D721Med (cell line): ENCODE measurements at regions not wholly inside any gene's neighbourhood (a gene's known extent, or its start where the extent isn't known, plus 50 kb on each side); places are given as distances from the start of the nearest gene placed in this dataset.

Source experiments
- DNase-seq: peaks from one replicate; pipeline ENCODE4 v3.0.0; 2011; ENCODE audit warnings: low spot score; ENCODE audit not compliant: insufficient read length
- FAIRE-seq: peaks from 2 replicates; lab custom pipeline; 2011; peaks lifted over from hg19 to GRCh38; lab: Jason Lieb, UNC
- TF ChIP-seq, protein P1 (sequence below): IDR thresholded peaks from 2 replicates; pipeline ENCODE4 v1.5.1; 2012; ENCODE audit warnings: mild to moderate bottlenecking, control low read depth; ENCODE audit not compliant: insufficient read depth; ENCODE audit errors: missing control alignments

DNA sequence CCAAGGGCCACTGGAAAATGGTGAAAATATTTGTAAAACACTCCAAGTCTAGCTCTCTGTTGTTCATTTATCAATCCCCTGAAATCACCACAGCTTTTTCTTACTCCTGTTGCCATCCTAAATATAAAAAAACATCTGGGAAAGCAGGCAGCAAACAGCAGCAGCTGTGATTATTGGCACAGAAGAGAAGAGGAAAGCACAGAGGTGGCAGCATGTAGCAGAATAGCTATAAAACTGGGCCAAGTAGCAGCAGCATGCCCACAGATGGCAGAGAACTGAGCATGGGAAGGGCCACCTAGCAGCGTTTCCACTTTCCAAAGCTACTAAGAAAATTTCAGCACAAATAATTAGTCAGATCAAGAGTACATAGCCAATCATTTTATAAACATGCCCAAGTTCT, 307.2 kb downstream of the SLC7A11 start:
- TF ChIP-seq, protein P1, sequence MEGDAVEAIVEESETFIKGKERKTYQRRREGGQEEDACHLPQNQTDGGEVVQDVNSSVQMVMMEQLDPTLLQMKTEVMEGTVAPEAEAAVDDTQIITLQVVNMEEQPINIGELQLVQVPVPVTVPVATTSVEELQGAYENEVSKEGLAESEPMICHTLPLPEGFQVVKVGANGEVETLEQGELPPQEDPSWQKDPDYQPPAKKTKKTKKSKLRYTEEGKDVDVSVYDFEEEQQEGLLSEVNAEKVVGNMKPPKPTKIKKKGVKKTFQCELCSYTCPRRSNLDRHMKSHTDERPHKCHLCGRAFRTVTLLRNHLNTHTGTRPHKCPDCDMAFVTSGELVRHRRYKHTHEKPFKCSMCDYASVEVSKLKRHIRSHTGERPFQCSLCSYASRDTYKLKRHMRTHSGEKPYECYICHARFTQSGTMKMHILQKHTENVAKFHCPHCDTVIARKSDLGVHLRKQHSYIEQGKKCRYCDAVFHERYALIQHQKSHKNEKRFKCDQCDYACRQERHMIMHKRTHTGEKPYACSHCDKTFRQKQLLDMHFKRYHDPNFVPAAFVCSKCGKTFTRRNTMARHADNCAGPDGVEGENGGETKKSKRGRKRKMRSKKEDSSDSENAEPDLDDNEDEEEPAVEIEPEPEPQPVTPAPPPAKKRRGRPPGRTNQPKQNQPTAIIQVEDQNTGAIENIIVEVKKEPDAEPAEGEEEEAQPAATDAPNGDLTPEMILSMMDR: no peak
- DNase-seq (no peak), FAIRE-seq (no peak)

DNA sequence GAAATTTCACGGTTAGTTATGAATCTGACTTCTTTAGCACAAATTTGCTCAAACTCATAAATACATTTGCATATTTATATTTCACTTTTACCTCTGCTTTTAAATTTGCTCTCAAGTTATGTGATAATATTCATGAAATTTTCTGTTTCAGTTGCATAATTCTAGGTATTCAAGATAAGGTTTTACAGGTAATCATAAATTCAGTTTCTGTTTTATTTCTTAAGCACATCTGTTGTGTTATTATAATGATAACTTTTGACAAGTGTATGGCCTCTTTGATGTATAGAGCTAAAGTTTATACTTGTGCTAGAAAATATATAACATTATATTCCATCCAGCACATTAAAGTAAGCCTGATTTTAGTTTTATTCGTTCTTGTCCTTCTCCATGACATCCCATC, 308.1 kb downstream of the SLC7A11 start:
- TF ChIP-seq, protein P1: no peak
- FAIRE-seq (no peak), DNase-seq (no peak)

DNA sequence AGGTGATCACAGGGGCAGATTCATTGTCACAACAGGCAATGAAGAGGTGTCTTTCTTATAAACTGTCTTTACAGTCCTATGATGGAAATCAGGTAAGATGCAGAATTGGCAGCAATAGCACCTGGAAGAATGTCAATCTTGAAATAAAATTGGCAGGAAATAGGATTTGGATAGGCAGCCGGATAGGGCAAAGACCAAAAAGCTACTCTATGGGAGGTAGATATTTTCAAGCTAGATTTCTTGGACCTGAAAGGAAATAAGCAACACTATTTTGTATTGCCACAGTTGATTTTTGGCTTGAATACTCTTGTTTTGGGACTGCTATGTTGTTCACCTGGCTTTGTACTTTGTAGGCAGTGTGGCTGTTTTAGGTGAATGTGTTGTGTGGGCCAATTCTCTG, 314.2 kb downstream of the SLC7A11 start:
- FAIRE-seq (no peak), DNase-seq (no peak)

DNA sequence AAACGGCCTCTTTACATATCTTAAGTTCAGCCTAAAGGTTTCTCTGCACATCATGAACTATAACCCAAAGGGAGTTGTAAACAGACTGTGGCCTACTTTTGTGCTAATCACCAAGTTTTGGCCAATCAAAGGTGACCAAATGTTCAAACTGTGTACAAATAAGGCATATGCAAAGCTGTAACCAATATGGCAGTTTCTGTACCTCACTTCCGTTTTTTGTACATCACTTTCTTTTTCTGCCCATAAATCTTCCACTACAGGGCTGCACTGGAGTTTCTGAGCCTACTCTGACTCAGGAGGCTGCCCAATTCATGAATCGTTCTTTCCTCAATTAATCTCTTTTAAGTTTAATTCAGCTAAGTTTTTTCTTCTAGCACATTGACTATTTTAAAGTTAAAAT, 318.7 kb downstream of the SLC7A11 start:
- TF ChIP-seq, protein P1: no peak
- FAIRE-seq (no peak), DNase-seq (no peak)

More for the DNA sequence above, 314.2 kb downstream of the SLC7A11 start:
- TF ChIP-seq, protein P1: no peak

DNA sequence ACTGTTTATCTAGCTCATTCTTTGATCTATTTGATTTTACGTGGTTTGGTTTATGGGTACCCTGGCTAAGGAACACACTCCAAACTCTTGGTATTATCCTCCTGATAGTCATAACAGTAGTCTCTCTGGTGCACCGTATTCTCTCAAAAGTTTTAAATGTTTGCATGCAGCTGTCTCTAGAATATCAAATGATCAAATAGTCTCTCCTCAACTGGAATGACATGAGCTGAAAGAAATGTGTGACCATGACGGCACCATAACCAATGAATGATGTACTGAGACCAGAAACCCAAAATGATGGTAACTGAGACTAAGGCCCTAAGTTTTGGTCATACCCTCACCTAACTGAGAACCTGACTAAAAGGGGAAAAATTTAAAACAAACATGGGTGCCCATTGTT, 319.4 kb downstream of the SLC7A11 start:
- TF ChIP-seq, protein P1: no peak
- FAIRE-seq (no peak), DNase-seq (no peak)

DNA sequence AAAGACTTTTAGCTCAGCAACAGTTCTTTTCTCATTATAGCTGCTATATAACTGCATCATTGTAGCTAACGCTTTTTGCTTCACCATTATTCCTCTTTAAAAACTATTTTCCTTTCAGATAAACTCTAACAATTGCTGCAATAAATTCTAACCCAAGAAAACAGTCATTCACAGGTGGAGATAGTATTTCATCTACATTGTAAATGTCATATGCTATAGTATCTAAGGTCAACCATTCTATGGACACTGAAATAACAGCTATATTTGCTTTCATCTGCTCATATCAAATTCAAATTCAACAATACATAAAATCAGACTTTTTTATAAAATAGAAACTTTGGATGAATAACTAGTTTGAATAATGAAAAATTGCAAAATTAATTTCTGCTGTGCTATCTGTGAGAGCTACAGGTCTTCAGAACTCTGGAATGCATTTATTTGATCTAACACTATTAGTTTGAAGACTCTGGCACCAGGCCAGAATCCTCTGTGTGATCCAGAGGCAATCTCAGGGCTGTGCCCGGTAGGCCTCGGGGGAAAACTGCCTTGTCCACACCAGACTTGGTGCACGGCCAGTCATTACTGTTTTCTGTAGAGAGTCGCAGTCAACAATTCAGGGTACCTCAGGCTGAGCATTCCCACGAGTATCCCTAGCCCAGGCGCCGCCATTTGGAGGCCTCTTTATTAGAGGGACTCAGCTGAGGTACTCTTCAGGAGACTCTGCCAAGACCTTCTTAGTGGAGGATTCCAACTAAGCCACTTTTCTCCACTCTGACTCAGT, 332.4 kb downstream of the SLC7A11 start:
- TF ChIP-seq, protein P1: no peak
- no peak for FAIRE-seq
- DNase-seq: no peak

DNA sequence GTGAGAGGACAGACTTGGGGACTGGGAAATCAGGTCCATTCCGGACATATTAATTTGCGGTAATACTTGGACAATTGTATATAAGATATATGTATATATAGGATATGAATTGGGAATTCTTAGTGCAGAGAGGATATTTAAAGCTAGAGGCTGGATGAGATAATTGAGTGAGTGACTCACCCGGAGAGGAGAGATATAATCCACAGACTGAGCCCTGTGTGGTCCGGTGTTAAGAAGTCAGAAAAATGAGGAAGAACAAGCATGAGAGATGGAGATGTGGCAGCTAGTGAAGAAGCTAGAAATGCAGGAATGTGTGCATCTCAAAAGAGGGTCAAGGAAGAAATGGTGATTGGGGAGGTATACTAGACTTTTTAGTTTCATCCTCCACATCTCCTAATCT, 336.2 kb downstream of the SLC7A11 start:
- no peak for DNase-seq
- TF ChIP-seq, protein P1: no peak
- FAIRE-seq: no peak
